NB4 (cell line): ENCODE measurements at regions not wholly inside any gene's neighbourhood (a gene's known extent, or its start where the extent isn't known, plus 50 kb on each side); places are given as distances from the start of the nearest gene placed in this dataset.

Source experiments
- MAX ChIP-seq: IDR thresholded peaks from 2 replicates; pipeline ENCODE4 v1.6.1; 2011; ENCODE audit warnings: low read depth, low read length
- MYC ChIP-seq: IDR thresholded peaks from 2 replicates; pipeline ENCODE4 v1.6.1; 2011; ENCODE audit warnings: low read depth, low read length
- POLR2A ChIP-seq: IDR thresholded peaks from 2 replicates; pipeline ENCODE4 v1.6.1; 2011; ENCODE audit warnings: mild to moderate bottlenecking; ENCODE audit not compliant: insufficient read length; ENCODE audit errors: extremely low read depth
- TF ChIP-seq, protein P1 (sequence below): IDR thresholded peaks from one replicate; pipeline ENCODE4 v1.5.1; 2012; ENCODE audit warnings: low read depth, low read length

GRCh38 chr6:10112871-10113549, 301.9 kb downstream of the TFAP2A start:
- no peak for TF ChIP-seq POLR2A
- TF ChIP-seq, protein P1, sequence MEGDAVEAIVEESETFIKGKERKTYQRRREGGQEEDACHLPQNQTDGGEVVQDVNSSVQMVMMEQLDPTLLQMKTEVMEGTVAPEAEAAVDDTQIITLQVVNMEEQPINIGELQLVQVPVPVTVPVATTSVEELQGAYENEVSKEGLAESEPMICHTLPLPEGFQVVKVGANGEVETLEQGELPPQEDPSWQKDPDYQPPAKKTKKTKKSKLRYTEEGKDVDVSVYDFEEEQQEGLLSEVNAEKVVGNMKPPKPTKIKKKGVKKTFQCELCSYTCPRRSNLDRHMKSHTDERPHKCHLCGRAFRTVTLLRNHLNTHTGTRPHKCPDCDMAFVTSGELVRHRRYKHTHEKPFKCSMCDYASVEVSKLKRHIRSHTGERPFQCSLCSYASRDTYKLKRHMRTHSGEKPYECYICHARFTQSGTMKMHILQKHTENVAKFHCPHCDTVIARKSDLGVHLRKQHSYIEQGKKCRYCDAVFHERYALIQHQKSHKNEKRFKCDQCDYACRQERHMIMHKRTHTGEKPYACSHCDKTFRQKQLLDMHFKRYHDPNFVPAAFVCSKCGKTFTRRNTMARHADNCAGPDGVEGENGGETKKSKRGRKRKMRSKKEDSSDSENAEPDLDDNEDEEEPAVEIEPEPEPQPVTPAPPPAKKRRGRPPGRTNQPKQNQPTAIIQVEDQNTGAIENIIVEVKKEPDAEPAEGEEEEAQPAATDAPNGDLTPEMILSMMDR: no peak
- TF ChIP-seq MYC: no peak
- no peak for TF ChIP-seq MAX
